ENCODE measurements at regions not wholly inside any gene's neighbourhood (a gene's known extent, or its start where the extent isn't known, plus 50 kb on each side); places are given as distances from the start of the nearest gene placed in this dataset.

DNA sequence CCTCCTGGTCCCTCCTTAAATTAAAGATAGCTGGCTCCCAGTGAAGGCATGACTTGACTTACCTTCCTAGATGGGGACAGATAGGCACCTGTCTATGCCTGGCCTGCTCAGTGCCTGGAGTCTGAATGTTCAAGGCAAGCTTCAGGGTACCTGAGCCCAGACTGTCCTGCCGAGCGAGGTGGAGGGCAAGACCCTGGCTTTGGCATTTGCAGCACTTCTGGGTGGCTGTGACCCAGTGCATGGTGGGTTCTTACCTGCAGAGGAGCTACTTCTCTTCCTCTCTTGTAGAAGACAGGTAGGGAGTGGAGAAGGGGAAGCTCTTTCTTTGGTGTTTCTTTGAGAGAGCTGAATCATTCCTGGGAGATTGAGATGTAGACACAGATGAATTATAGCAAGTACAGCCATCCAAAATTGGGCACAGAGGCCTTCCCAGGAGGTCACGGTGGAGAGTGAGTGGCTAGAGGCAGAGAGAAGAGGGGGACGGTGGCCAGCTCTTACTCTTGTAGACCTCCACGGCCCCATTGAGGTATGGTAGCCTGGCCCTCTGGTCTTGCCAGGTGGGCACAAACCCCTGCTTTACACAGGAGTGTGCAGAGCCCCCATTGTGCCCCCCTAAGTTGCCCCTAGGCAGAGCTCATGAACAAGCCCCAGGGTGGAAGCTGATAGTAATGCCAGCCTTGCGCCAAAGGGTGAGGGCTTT, 402.5 kb upstream of the TPM1 start:
- no peaks in the 10 kb centered on the region for H3K36me3 ChIP-seq (ENCODE audit: insufficient read depth, low read length)
- no peak overlapping the region for H3K9ac ChIP-seq (ENCODE audit: low read length)
- no peaks in the 10 kb centered on the region for H3K9me2 ChIP-seq (ENCODE audit: insufficient read depth, low read length)
- no peaks in the 10 kb centered on the region for H3K27me3 ChIP-seq (ENCODE audit: insufficient read depth, low read depth, low read length)
- no peak overlapping the region for H3K4me2 ChIP-seq (ENCODE audit: low read length)
- TF ChIP-seq POLR2AphosphoS5 (IDR thresholded peaks at IDR 0.05) (no peak), RAD21 (conservative IDR thresholded peaks at IDR 0.05) (no peak), EP300 (conservative IDR thresholded peaks at IDR 0.05; ENCODE audit: poor library complexity, severe bottlenecking) (no peak), EZH2 (IDR thresholded peaks at IDR 0.05; ENCODE audit: borderline replicate concordance, insufficient read depth, low read length, poor library complexity, severe bottlenecking) (no peak), TAF1 (IDR thresholded peaks at IDR 0.05; ENCODE audit: low read depth) (no peak), MXI1 (conservative IDR thresholded peaks at IDR 0.05; ENCODE audit: poor library complexity, severe bottlenecking) (no peak), SMC3 (conservative IDR thresholded peaks at IDR 0.05; ENCODE audit: poor library complexity) (no peak)
- TF ChIP-seq, protein P1, sequence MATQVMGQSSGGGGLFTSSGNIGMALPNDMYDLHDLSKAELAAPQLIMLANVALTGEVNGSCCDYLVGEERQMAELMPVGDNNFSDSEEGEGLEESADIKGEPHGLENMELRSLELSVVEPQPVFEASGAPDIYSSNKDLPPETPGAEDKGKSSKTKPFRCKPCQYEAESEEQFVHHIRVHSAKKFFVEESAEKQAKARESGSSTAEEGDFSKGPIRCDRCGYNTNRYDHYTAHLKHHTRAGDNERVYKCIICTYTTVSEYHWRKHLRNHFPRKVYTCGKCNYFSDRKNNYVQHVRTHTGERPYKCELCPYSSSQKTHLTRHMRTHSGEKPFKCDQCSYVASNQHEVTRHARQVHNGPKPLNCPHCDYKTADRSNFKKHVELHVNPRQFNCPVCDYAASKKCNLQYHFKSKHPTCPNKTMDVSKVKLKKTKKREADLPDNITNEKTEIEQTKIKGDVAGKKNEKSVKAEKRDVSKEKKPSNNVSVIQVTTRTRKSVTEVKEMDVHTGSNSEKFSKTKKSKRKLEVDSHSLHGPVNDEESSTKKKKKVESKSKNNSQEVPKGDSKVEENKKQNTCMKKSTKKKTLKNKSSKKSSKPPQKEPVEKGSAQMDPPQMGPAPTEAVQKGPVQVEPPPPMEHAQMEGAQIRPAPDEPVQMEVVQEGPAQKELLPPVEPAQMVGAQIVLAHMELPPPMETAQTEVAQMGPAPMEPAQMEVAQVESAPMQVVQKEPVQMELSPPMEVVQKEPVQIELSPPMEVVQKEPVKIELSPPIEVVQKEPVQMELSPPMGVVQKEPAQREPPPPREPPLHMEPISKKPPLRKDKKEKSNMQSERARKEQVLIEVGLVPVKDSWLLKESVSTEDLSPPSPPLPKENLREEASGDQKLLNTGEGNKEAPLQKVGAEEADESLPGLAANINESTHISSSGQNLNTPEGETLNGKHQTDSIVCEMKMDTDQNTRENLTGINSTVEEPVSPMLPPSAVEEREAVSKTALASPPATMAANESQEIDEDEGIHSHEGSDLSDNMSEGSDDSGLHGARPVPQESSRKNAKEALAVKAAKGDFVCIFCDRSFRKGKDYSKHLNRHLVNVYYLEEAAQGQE (IDR thresholded peaks at IDR 0.05; ENCODE audit: borderline replicate concordance), result no peak
- TF ChIP-seq, protein P2, sequence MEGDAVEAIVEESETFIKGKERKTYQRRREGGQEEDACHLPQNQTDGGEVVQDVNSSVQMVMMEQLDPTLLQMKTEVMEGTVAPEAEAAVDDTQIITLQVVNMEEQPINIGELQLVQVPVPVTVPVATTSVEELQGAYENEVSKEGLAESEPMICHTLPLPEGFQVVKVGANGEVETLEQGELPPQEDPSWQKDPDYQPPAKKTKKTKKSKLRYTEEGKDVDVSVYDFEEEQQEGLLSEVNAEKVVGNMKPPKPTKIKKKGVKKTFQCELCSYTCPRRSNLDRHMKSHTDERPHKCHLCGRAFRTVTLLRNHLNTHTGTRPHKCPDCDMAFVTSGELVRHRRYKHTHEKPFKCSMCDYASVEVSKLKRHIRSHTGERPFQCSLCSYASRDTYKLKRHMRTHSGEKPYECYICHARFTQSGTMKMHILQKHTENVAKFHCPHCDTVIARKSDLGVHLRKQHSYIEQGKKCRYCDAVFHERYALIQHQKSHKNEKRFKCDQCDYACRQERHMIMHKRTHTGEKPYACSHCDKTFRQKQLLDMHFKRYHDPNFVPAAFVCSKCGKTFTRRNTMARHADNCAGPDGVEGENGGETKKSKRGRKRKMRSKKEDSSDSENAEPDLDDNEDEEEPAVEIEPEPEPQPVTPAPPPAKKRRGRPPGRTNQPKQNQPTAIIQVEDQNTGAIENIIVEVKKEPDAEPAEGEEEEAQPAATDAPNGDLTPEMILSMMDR (IDR thresholded peaks at IDR 0.05; ENCODE audit: poor library complexity, severe bottlenecking), result no peak
- H3K79me2 ChIP-seq (replicated peaks; ENCODE audit: insufficient read depth, low read length), result no peaks in the 10 kb centered on the region
- H2AFZ ChIP-seq (ENCODE audit: low read depth, low read length), result no peak overlapping the region
- no peaks in the 10 kb centered on the region for H3F3A ChIP-seq (ENCODE audit: insufficient read depth, low read length, poor library complexity, severe bottlenecking)
- H4K20me1 ChIP-seq (ENCODE audit: insufficient read depth), result no peaks in the 10 kb centered on the region
- no peak overlapping the region for H3K27ac ChIP-seq (ENCODE audit: low read length)
- H3K9me3 ChIP-seq (ENCODE audit: low read length), result no peaks in the 10 kb centered on the region
- no peak overlapping the region for H3K4me3 ChIP-seq (ENCODE audit: low read length)

DNA sequence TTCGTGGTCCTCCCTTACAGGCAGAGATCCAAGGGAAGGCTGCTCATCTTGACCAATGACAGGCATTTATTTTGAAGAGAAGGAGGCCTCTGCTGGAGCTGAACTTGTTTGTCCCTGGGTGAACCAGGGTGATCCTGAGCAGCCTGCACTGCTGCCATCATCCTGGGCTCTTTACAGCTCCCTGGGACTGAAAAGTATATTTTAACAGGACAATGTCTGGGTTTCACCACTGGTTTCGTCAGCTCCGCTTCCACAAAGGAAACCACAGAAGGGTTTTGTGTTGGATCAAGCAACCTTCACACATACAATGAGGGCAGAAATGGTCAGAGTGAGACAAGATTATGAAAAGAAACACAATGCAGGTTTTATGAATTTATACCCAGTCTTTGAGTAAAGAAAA, 400.7 kb upstream of the TPM1 start:
- Histone ChIP-seq H3K9ac (ENCODE audit: low read length) (no peak overlapping the region), H3K79me2 (replicated peaks; ENCODE audit: insufficient read depth, low read length) (no peaks in the 10 kb centered on the region), H3F3A (ENCODE audit: insufficient read depth, low read length, poor library complexity, severe bottlenecking) (no peaks in the 10 kb centered on the region), H3K4me3 (ENCODE audit: low read length) (no peak overlapping the region), H4K20me1 (ENCODE audit: insufficient read depth) (no peaks in the 10 kb centered on the region), H3K4me2 (ENCODE audit: low read length) (no peak overlapping the region), H3K9me3 (ENCODE audit: low read length) (no peaks in the 10 kb centered on the region), H2AFZ (ENCODE audit: low read depth, low read length) (no peak overlapping the region), H3K36me3 (ENCODE audit: insufficient read depth, low read length) (no peaks in the 10 kb centered on the region), H3K9me2 (ENCODE audit: insufficient read depth, low read length) (no peaks in the 10 kb centered on the region), H3K27ac (ENCODE audit: low read length) (no peak overlapping the region), H3K27me3 (ENCODE audit: insufficient read depth, low read depth, low read length) (no peaks in the 10 kb centered on the region)
- no peak for TF ChIP-seq RAD21 (conservative IDR thresholded peaks at IDR 0.05)
- no peak for TF ChIP-seq EZH2 (IDR thresholded peaks at IDR 0.05; ENCODE audit: borderline replicate concordance, insufficient read depth, low read length, poor library complexity, severe bottlenecking)
- no peak for TF ChIP-seq SMC3 (conservative IDR thresholded peaks at IDR 0.05; ENCODE audit: poor library complexity)
- TF ChIP-seq, protein P1 (IDR thresholded peaks at IDR 0.05; ENCODE audit: borderline replicate concordance), result no peak
- TF ChIP-seq TAF1 (IDR thresholded peaks at IDR 0.05; ENCODE audit: low read depth), result no peak
- TF ChIP-seq POLR2AphosphoS5 (IDR thresholded peaks at IDR 0.05), result no peak
- TF ChIP-seq, protein P2 (IDR thresholded peaks at IDR 0.05; ENCODE audit: poor library complexity, severe bottlenecking), result no peak
- TF ChIP-seq MXI1 (conservative IDR thresholded peaks at IDR 0.05; ENCODE audit: poor library complexity, severe bottlenecking), result no peak
- no peak for TF ChIP-seq EP300 (conservative IDR thresholded peaks at IDR 0.05; ENCODE audit: poor library complexity, severe bottlenecking)
